ENCODE measurements at regions not wholly inside any gene's neighbourhood (a gene's known extent, or its start where the extent isn't known, plus 50 kb on each side); places are given as distances from the start of the nearest gene placed in this dataset.
A peak's percentile ranks its signal among the peaks of the same experiment; 100 is the strongest.

DNA sequence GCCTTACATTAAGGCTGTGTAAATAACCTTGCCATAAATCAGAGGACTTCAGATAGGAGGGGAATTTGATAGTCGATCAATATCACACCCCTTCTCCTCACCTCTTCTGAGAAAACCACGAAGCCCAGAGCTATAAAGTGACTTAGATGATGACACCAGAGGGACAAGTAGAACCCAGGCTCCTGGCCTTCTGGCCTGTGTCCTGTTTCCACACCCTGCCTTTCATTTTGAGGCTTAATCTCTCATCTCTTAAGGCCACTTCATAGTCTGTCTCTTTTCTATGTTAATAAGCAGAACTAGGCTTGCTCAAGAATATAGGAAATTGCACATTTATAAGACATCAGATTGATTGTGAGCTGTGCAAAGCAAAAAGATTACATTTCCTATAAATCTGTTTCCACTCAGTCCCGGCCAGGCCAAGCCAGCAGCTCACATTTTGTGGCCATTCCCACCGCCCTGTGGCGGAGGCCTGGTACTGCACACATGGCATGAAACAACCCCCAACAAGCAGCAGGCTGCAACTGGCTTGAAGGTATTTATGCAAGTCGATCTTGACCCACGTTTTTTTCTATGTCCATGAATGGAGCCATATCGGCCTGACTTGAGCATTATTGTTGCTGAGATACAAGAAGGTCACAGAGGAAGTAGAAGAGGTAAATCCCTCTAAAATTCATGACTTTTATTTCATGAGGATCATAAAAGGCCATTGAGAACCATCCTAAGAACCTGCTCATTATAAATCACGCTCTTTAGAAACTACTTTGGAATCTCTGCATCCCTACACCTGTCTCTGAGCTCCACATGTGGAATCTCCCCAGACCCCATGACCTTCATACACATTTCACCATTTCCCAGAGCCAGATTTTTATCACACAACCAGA lies 93.7 kb downstream of the PMP22 start:
- TF ChIP-seq, protein P1, sequence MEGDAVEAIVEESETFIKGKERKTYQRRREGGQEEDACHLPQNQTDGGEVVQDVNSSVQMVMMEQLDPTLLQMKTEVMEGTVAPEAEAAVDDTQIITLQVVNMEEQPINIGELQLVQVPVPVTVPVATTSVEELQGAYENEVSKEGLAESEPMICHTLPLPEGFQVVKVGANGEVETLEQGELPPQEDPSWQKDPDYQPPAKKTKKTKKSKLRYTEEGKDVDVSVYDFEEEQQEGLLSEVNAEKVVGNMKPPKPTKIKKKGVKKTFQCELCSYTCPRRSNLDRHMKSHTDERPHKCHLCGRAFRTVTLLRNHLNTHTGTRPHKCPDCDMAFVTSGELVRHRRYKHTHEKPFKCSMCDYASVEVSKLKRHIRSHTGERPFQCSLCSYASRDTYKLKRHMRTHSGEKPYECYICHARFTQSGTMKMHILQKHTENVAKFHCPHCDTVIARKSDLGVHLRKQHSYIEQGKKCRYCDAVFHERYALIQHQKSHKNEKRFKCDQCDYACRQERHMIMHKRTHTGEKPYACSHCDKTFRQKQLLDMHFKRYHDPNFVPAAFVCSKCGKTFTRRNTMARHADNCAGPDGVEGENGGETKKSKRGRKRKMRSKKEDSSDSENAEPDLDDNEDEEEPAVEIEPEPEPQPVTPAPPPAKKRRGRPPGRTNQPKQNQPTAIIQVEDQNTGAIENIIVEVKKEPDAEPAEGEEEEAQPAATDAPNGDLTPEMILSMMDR (IDR thresholded peaks at IDR 0.05): peak; percentile 71 to 93 (median 82)
- no peak for TF ChIP-seq POLR2A (IDR thresholded peaks at IDR 0.05)
